K562 (cell line): ENCODE measurements at regions not wholly inside any gene's neighbourhood (a gene's known extent, or its start where the extent isn't known, plus 50 kb on each side); places are given as distances from the start of the nearest gene placed in this dataset.

Source experiments
- ATAC-seq: fragments of 200-7000 bp; cut with Tn5 transposase; 3 replicates; pipeline ENCODE4 v1.9.1; 2020; ENCODE audit warnings: moderate library complexity
- BruUV-seq: library from RNA; stranded (reverse); fragments of 400-500 nt; replicated peaks from 2 replicates; lab custom pipeline; 2021; lab: Mats Ljungman, UMichigan
- CTCF ChIA-PET: fragments of 300-600 bp; formaldehyde crosslinking; extraction: SDS; loops from one replicate; lab custom pipeline; 2021; ENCODE audit warnings: low intra/inter-chr PET ratio; lab: Yijun Ruan, JAX
- POLR2A ChIA-PET: fragments of 300-600, 350-650 bp; sonication (Branson Sonifier 250); formaldehyde crosslinking; extraction: SDS; loops from one replicate; lab custom pipeline; 2021; ENCODE audit warnings: antibody characterized with exemption, inconsistent platforms; lab: Yijun Ruan, JAX
- DNase-seq, 4 experiments: peaks; one replicate each; pipeline versions ENCODE4 v3.0.0 to v3.0.0-alpha.2; 2011 to 2018; ENCODE audit warnings: low spot score in 3 of 4, mixed read lengths in 3 of 4; ENCODE audit errors: extremely low read depth in 1 of 4
- FAIRE-seq: peaks from 2 replicates; lab custom pipeline; 2011; peaks lifted over from hg19 to GRCh38; lab: Jason Lieb, UNC
- H2AFZ ChIP-seq: 2 replicates; pipeline ENCODE4 v1.6.0; 2011; ENCODE audit warnings: low read depth, low read length, control low read depth, inconsistent platforms
- H3K27ac ChIP-seq: fragments of 200-600 bp; 3 replicates; pipeline ENCODE4 v1.8.0; 2011; ENCODE audit warnings: low read depth, mild to moderate bottlenecking, control low read depth, inconsistent platforms, low read length, moderate library complexity, mixed read lengths; ENCODE audit errors: extremely low read depth
- H3K27me3 ChIP-seq, 2 experiments: fragments of 300-600 bp in 1 of 2; 2 replicates in 1 of 2; 3 replicates in 1 of 2; pipeline versions ENCODE4 v1.6.0 to v1.8.0; 2011; ENCODE audit warnings: inconsistent platforms in 2 of 2, low read length in 2 of 2, mild to moderate bottlenecking in 1 of 2, mixed read lengths in 1 of 2, moderate library complexity in 1 of 2; ENCODE audit not compliant: control insufficient read depth in 2 of 2, insufficient read depth in 2 of 2
- H3K36me3 ChIP-seq: fragments of 300-600 bp; 3 replicates; pipeline ENCODE4 v1.8.0; 2011; ENCODE audit warnings: mild to moderate bottlenecking, low read length, inconsistent platforms; ENCODE audit not compliant: control insufficient read depth, insufficient read depth
- H3K4me1 ChIP-seq, 2 experiments: fragments of 200-600 bp in 1 of 2; replicated peaks in 1 of 2; 2 replicates in 1 of 2; 3 replicates in 1 of 2; pipeline versions ENCODE4 v1.5.1 to v1.8.0; 2011; ENCODE audit warnings: inconsistent platforms in 2 of 2, low read length in 2 of 2, mild to moderate bottlenecking in 1 of 2, mixed read lengths in 1 of 2, moderate library complexity in 1 of 2; ENCODE audit not compliant: control insufficient read depth in 2 of 2, insufficient read depth in 2 of 2
- H3K4me2 ChIP-seq: 2 replicates; pipeline ENCODE4 v1.6.1; 2011; ENCODE audit warnings: low read length, control low read depth, inconsistent platforms, mixed read lengths; ENCODE audit not compliant: insufficient read depth
- H3K4me3 ChIP-seq: fragments of 200-600 bp; sonication (generic), shearing (Covaris generic); 2 replicates; pipeline ENCODE4 v1.5.1; 2016; ENCODE audit warnings: control low read depth, inconsistent platforms
- H3K79me2 ChIP-seq: fragments of 200-600 bp; 3 replicates; pipeline ENCODE4 v1.8.0; 2011; ENCODE audit warnings: low read length, inconsistent platforms; ENCODE audit not compliant: control insufficient read depth, insufficient read depth
- H3K9ac ChIP-seq, 2 experiments: 2 replicates each; pipeline versions ENCODE4 v1.6.0 to v1.6.1; 2011; ENCODE audit warnings: low read depth in 2 of 2, low read length in 2 of 2, control low read depth in 1 of 2, inconsistent platforms in 1 of 2, mild to moderate bottlenecking in 1 of 2, mixed read lengths in 1 of 2; ENCODE audit not compliant: insufficient read depth in 1 of 2
- H3K9me1 ChIP-seq: one replicate; pipeline ENCODE4 v1.6.0; 2011; ENCODE audit warnings: inconsistent platforms, mild to moderate bottlenecking, low read length, moderate library complexity; ENCODE audit not compliant: control insufficient read depth, insufficient read depth
- H3K9me3 ChIP-seq: replicated peaks from 2 replicates; pipeline ENCODE4 v1.5.1; 2011; ENCODE audit warnings: low read depth, low read length, inconsistent platforms; ENCODE audit not compliant: control insufficient read depth, insufficient read depth
- H4K20me1 ChIP-seq: replicated peaks from 2 replicates; pipeline ENCODE4 v1.6.1; 2011; ENCODE audit warnings: low read length, inconsistent platforms, mixed read lengths; ENCODE audit not compliant: control insufficient read depth, insufficient read depth
- BCOR ChIP-seq: fragments of 450-650 bp; IDR thresholded peaks from 2 replicates; pipeline ENCODE4 v1.6.1; 2016
- CTCFL ChIP-seq: IDR thresholded peaks from 2 replicates; pipeline ENCODE4 v1.6.1; 2011; ENCODE audit warnings: borderline replicate concordance, low read depth, mild to moderate bottlenecking, moderate library complexity, low read length; ENCODE audit not compliant: insufficient read depth, poor library complexity, severe bottlenecking
- GMEB1 ChIP-seq: fragments of 250-450 bp; sonication (Bioruptor Pico); IDR thresholded peaks from 2 replicates; pipeline ENCODE4 v1.4.0; 2020; ENCODE audit warnings: mild to moderate bottlenecking
- NFIC ChIP-seq: fragments of 450-650 bp; IDR thresholded peaks from 2 replicates; pipeline ENCODE4 v1.6.1; 2017; ENCODE audit warnings: mild to moderate bottlenecking, inconsistent platforms
- NR2C1 ChIP-seq, 2 experiments: fragments of 450-650 bp; IDR thresholded peaks; 2 replicates each; pipeline ENCODE4 v1.6.1; 2017; ENCODE audit warnings: mild to moderate bottlenecking in 2 of 2, antibody characterized with exemption in 1 of 2, inconsistent platforms in 1 of 2, missing compliant biosample characterization in 1 of 2, missing genetic modification characterization in 1 of 2
- SMAD4 ChIP-seq: fragments of 250-450 bp; sonication (Bioruptor Pico); conservative IDR thresholded peaks from 2 replicates; pipeline ENCODE4 v1.8.0; 2021; ENCODE audit warnings: inconsistent platforms, mild to moderate bottlenecking, moderate library complexity
- SREBF1 ChIP-seq: fragments of 150-350 bp; IDR thresholded peaks from 2 replicates; pipeline ENCODE4 v1.6.1; 2014; ENCODE audit warnings: antibody characterized with exemption, low read depth, low read length, borderline replicate concordance
- TSC22D4 ChIP-seq: fragments of 450-650 bp; IDR thresholded peaks from 2 replicates; pipeline ENCODE4 v1.6.1; 2016; ENCODE audit warnings: missing genetic modification characterization, missing biosample characterization, control low read depth
- ZBTB12 ChIP-seq: fragments of 250-450 bp; sonication (Bioruptor Pico); IDR thresholded peaks from 2 replicates; pipeline ENCODE4 v1.4.0; 2020
- ZNF253 ChIP-seq: fragments of 250-450 bp; sonication (Bioruptor Pico); conservative IDR thresholded peaks from 2 replicates; pipeline ENCODE4 v1.6.1; 2021; ENCODE audit warnings: mild to moderate bottlenecking
- ZNF699 ChIP-seq: fragments of 250-450 bp; sonication (Bioruptor Pico); IDR thresholded peaks from 2 replicates; pipeline ENCODE4 v1.8.0; 2021; ENCODE audit warnings: mild to moderate bottlenecking, moderate library complexity; ENCODE audit not compliant: insufficient replicate concordance
- ZNF76 ChIP-seq: fragments of 250-450 bp; sonication (Bioruptor Pico); IDR thresholded peaks from 2 replicates; pipeline ENCODE4 v1.4.0; 2020; ENCODE audit warnings: mild to moderate bottlenecking, moderate library complexity, borderline replicate concordance
- WGBS: fragments of 100-300 bp; shearing (Covaris generic); methylation state at CpG from one replicate; pipeline ENCODE4 v1.1.6; 2016; ENCODE audit warnings: low coverage, mixed read lengths; ENCODE audit not compliant: insufficient coverage; ENCODE audit errors: missing lambda C conversion rate; 5-methylcytosine and 5-hydroxymethylcytosine counted together
- in situ Hi-C: fragments of 300-500 bp; cut with MboI; formaldehyde crosslinking; loops from 4 replicates; pipeline ENCODE4 v1.15.0; 2018; ENCODE audit warnings: inconsistent platforms, mixed read lengths
- intact Hi-C: fragments of 100-400 bp; cut with micrococcal nuclease; formaldehyde crosslinking; loops from 2 replicates; pipeline ENCODE4 v1.14.2; 2022

GRCh38 chr7:19437446-19437845, 271.4 kb downstream of the POLR1F start:
- no peaks in the 10 kb centered on the region for H3K9me1 ChIP-seq
- no TSS peak for BruUV-seq
- ATAC-seq = no peak
- no peaks in the 10 kb centered on the region for H3K79me2 ChIP-seq
- no peaks in the 10 kb centered on the region; the same call in 1 of the 2 replicates for H3K9me3 ChIP-seq
- no peaks in the 10 kb centered on the region for H3K36me3 ChIP-seq
- H3K4me2 ChIP-seq = no peak overlapping the region
- H3K9ac ChIP-seq = no peak overlapping the region
- no peaks in the 10 kb centered on the region for H3K27me3 ChIP-seq
- no peak for DNase-seq
- H3K27ac ChIP-seq = no peak overlapping the region
- no peak for FAIRE-seq
- TF ChIP-seq SREBF1 (no peak), TSC22D4 (tag) (no peak), GMEB1 (CRISPR knock-in tag) (no peak), ZNF76 (CRISPR knock-in tag) (no peak), NR2C1 (IDR thresholded peaks at IDR 0.05) (no peak), NR2C1 (tag; IDR thresholded peaks at IDR 0.05) (no peak), NFIC (no peak), BCOR (no peak), ZNF699 (CRISPR knock-in tag) (no peak), CTCFL (no peak), ZBTB12 (CRISPR knock-in tag) (no peak), ZNF253 (CRISPR knock-in tag) (no peak), SMAD4 (CRISPR knock-in tag) (no peak)
- H3K4me1 ChIP-seq = no peaks in the 10 kb centered on the region
- ChIA-PET CTCF (no interaction called here), POLR2A (no interaction called here)
- H3K4me3 ChIP-seq = no peak overlapping the region
- intact Hi-C loops (no loop called here), in situ Hi-C loops (no loop called here)
- H2AFZ ChIP-seq = no peak overlapping the region
- WGBS = 0% methylated on average over 1 of the region's 1 CpG
- H4K20me1 ChIP-seq = no peaks in the 10 kb centered on the region
